ENCODE measurements at regions not wholly inside any gene's neighbourhood (a gene's known extent, or its start where the extent isn't known, plus 50 kb on each side); places are given as distances from the start of the nearest gene placed in this dataset.

DNA sequence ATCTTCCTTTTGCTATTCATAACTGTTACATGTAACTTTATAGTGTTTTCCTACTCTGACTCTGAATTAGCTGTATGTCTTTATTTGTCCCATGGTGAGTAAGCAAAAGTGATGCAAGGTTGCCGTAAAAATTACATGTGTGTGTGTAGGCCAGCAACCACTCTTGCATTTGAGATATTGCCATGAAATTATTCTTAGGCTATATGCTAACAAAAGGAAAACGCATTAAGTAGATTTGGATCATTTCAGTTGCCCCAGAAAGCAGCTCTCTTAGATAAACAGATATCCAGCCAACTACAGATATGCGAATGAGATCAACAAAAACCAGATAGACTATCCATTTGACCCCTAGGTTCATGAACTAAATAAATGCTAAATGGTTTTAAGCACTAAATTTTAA lies 73.6 kb downstream of the CYLC2 start:
- TF ChIP-seq, protein P1, sequence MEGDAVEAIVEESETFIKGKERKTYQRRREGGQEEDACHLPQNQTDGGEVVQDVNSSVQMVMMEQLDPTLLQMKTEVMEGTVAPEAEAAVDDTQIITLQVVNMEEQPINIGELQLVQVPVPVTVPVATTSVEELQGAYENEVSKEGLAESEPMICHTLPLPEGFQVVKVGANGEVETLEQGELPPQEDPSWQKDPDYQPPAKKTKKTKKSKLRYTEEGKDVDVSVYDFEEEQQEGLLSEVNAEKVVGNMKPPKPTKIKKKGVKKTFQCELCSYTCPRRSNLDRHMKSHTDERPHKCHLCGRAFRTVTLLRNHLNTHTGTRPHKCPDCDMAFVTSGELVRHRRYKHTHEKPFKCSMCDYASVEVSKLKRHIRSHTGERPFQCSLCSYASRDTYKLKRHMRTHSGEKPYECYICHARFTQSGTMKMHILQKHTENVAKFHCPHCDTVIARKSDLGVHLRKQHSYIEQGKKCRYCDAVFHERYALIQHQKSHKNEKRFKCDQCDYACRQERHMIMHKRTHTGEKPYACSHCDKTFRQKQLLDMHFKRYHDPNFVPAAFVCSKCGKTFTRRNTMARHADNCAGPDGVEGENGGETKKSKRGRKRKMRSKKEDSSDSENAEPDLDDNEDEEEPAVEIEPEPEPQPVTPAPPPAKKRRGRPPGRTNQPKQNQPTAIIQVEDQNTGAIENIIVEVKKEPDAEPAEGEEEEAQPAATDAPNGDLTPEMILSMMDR (IDR thresholded peaks at IDR 0.05) = no peak
- no peak for TF ChIP-seq POLR2A (IDR thresholded peaks at IDR 0.05)
